GM18520 (cell line): ENCODE measurements at regions not wholly inside any gene's neighbourhood (a gene's known extent, or its start where the extent isn't known, plus 50 kb on each side); places are given as distances from the start of the nearest gene placed in this dataset.
A peak's percentile ranks its signal among the peaks of the same experiment; 100 is the strongest.

Experiments
- ATAC-seq: cut with Tn5 transposase; IDR thresholded peaks from one replicate; pipeline ENCODE4 v1.9.1; 2021; ENCODE audit not compliant: unreplicated experiment

GRCh38 chr6:144335311-144335861 lies 50.3 kb downstream of the UTRN start:
- ATAC-seq = no peak

- ATAC-seq = peak; percentile 92
Observed at GRCh38 chr6:144335914-144336313, 50.8 kb downstream of the UTRN start.

DNA sequence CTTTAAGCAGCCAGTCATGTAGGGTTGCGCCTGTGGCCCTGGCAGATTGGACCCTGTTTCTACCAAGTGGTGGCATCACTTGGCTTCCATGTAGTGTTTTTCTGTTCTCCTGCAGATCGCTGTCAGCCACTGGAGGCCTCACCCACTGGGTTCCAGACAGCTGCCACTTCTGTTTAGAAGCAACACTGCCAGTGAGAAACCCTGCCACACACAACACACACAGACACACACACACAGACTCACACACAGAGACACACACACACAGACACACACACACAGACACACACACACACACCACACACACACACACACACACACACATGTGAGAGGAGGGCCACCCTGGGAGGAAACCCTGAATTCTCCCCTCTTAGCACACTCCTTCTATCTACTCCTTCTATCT lies 51.8 kb downstream of the UTRN start:
- ATAC-seq = no peak

DNA sequence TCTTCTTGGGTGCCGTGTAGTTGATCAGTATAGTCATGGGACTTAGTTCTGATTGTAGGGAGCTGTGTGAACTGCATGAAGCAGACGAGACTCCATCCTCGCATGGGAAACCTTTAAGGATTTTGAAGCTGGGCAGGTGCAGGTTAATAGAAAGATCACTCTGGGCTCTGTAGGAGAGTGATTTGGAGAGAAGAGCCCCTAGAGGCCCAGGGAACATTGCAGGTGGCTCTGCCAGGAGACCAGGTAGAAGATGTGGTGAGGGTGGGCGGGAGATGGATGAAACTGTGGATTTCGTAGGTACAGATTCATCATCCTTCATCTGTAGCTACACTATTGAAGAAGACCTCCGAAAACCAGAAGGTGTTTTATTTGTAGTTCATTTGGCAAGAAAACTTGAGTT lies 53.3 kb downstream of the UTRN start:
- no peak for ATAC-seq

DNA sequence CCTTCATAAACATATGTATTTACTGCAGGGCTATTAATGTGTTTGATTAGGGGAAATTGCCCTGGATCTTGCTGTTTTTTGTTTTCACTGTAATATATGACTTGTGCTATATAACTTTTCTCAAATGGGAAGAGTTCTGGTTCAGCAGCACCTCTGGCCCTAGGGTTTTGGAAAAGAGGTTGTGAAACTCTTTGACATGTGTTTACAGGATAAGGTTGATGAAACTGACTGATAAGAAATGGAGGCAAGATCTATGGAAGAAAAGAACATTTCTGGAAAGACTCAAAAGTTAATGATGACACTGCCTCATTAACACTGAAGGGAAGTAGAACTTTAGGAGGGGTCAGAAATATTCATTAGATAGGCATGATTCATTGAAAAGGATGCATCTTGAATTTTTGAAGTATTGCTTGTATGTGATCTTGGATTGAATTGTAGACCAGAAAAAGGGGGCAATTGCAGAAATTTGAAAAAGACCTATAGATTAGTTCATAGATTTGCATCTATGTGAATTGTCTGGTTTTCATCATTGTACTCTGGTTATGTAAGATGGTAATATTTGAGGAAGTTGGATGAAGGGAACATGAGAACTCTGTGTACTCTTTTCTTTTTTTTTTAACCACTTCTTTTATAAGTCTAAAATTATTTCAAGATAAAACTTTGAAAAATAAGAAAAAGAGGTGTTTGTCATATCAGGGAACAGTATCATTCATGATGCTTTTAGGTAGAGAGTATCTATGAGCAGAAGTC lies 54.0 kb downstream of the UTRN start:
- no peak for ATAC-seq

GRCh38 chr6:144339859-144340452 lies 54.8 kb downstream of the UTRN start:
- ATAC-seq = no peak

DNA sequence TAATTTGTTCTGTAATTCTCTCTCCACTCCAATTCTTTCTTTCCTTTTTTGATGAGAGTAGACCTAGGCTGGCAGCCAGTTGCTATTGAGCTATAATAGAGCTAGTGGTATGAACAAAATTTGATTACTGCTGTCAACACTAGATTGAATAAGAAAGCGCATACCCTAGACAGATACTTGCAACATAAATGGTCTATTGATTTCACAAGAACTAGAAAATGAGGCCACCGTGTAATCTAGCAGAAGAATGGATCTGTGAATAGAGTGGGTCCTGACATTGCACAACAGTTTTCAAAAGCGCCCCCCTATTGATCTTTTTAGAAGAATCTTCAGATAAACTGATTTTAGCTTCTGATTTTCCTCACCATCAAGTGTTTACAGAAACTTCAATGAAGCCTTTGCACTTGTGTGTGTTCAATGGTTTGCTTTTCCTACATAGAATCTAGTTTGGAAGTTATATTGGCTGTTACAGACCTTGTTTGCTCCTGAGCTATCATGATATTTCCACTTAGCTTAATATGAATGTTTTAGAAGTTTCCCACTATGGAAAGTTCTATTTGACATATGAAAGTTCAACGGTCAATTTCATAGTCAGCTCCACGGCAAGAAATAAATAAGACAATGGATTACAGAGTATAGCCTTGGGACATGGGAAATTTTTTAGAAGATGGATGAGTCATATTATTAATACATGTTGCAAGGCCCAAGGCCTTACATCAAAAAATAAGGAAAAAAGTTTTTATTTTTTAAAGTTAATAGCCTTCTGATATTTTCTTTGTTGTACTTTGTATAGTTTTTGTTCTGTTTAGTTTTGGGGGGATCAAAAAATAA lies 55.6 kb downstream of the UTRN start:
- no peak for ATAC-seq

DNA sequence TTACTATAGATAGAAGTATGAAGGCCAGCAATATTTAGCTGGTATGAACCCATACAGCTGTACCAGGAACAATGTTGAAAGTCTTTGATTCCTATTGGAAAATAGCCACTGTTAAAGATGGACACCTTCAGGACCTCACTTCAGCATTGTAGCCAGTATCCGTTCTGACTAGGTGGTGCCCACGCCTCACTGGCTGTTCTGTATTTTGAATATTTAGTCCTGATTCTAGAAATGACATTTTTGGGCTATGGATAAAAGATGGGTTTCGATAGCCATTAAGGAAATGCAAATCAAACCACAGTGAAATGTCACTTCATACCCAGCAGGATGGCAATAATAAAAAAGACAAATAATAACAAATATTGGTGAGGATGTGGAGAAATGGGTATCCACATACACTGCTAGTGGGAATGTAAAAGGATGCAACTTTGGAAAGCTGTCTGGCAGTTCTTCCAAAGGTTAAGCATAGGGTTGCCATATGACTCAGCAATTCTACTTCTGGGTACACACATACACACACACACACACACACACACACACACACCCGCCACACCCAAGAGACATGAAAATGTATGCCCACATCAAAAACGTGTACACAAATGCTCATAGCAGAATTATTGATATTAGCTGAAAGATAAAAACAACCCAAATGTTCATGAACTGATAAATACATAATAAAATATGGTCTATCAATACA lies 56.8 kb downstream of the UTRN start:
- ATAC-seq = peak; percentile 23

GRCh38 chr6:144343701-144344428 lies 58.7 kb downstream of the UTRN start:
- peak; percentile 51 for ATAC-seq

- ATAC-seq = peak; percentile 53
Observed at GRCh38 chr6:144344646-144345045, 59.5 kb downstream of the UTRN start.

GRCh38 chr6:144345451-144345850 lies 60.3 kb downstream of the UTRN start:
- no peak for ATAC-seq

GRCh38 chr6:144346719-144347447 lies 61.7 kb downstream of the UTRN start:
- ATAC-seq = no peak

DNA sequence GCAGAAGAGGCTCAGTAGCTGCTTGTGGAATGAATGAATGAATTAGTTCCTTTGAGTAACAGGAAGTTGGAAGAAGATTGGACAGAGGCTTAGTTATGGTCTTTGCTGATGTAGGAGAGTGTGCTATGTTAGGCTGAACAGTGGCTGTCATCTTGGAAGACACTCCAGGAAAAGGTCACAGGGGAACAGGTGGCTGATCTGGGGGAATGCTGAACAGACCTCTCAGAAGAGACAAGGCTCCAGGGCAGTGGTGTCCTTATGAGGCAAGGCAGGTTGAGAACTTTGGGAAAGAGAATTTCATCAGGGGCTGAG lies 62.3 kb downstream of the UTRN start:
- ATAC-seq = no peak

DNA sequence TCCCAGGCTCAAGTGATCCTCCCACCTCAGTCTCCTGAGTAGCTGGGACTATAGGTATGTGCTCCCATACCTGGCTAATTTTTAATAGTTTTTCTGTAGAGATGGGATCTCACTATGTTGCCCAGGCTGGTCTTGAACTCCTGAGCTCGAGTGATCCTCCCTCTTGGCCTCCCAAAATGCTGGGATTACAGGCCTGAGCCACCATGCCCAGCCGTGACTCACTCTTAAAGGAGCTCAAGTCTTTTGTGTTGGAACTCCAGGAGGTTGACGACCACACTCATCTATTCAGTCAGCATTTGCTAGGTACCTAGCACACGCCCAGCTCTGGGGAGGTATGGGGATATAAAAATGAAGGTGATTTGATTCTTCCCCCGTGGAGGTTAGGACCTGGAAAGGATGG lies 62.8 kb downstream of the UTRN start:
- ATAC-seq = no peak

DNA sequence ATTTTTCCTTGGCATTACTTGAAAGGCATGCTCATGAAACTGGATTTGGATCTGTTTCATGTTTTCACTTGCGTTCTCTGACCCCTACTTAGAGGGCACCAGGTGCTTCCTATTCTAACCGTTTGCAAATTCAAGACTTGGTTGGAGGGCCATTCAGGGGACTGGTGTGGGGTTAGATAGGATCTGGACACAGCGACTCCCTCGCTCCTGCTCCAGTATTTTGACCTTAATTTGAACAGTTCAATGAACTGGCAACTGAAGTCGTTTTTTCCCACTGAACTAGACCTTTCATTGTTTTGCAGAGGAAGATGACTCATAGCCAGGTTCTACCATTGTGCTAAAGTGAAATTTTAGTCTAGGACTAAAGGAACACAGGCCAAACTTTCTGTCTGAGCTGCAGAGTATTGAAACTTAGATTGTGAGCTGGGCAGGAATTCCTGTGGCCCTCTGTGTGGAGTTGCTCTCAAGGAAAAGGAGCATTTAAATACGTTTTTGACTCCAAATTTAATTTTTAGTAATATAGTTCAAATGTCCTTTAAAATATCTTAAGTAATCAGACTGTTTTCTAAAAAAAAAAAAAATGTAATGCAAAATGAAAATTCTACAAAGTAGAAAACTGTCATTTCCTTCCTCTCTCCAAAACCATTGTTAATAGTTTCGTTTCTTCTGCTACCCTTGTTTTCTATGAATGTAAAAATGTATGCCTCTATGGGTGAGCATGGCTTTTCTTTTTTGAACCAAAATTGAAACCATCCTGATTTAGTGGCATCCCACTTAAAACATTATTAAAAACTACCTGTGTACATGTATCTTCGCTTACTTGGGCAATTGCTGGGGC lies 64.8 kb downstream of the UTRN start:
- no peak for ATAC-seq

- no peak for ATAC-seq
Observed at GRCh38 chr6:144350528-144350880, 65.4 kb downstream of the UTRN start.

DNA sequence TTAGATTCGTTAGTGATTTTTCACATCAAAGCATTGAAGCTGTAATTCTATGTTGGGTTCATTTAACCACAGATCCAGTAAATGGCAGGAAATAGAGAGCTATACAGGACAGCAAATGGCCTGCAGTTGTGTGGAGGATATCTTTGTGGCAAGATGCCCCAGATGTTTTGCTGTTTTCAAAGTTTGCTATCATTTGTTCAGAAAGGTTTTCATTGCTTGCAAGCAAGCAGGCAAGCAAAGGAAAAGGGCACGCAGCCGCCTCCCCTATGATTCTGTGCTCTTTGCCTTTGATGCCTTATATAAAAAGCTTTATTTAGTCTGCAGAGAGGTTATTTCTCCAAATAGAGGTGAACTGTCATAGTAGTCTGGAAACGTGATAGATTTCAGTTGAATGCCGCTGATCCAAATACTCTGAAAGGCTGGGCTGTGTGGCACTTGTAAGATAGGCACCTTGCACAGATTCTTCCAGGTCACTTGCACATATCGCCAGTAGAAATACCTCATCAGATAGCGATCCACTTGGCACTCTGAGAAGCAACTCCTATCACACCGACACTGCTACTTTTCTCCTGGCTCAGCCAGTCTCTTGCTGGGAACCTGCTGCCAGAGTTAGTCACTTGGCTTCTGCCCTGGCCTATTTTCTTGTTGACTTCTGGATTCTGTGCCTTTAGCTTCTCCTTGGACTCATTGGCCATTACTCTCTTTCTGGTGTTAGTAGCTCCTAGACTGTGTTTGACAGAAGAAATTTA lies 66.4 kb downstream of the UTRN start:
- ATAC-seq = no peak

- ATAC-seq = no peak
Observed at GRCh38 chr6:144352331-144352730, 67.2 kb downstream of the UTRN start.
